ENCODE measurements at regions not wholly inside any gene's neighbourhood (a gene's known extent, or its start where the extent isn't known, plus 50 kb on each side); places are given as distances from the start of the nearest gene placed in this dataset.

- Histone ChIP-seq H3K36me3 (replicated peaks in 1 of 2; ENCODE audit: control insufficient read depth in 1 of 2, insufficient read depth in 2 of 2, low read length in 2 of 2) (no peaks in the 10 kb centered on the region), H3K9me3 (ENCODE audit: low read length) (no peaks in the 10 kb centered on the region), H3K79me2 (ENCODE audit: insufficient read depth, low read length) (no peaks in the 10 kb centered on the region), H3K4me3 (replicated peaks in 1 of 3; ENCODE audit: insufficient read depth in 1 of 3, low read depth in 2 of 3, low read length in 3 of 3) (no peak overlapping the region), H4K20me1 (ENCODE audit: insufficient read depth, low read length) (no peaks in the 10 kb centered on the region), H2AFZ (ENCODE audit: low read length) (no peak overlapping the region), H3K27me3 (ENCODE audit: control insufficient read depth in 1 of 2, insufficient read depth in 2 of 2, low read length in 2 of 2) (no peaks in the 10 kb centered on the region), H3K4me1 (ENCODE audit: insufficient read depth, low read length) (no peaks in the 10 kb centered on the region), H3K27ac (ENCODE audit: extremely low read length, insufficient read depth, low read length) (no peak overlapping the region), H3K4me2 (ENCODE audit: low read depth, low read length) (no peak overlapping the region), H3K9ac (ENCODE audit: insufficient read depth, low read depth, low read length) (no peak overlapping the region)
- ATAC-seq: no peak
- 0% methylated on average over 1 of the region's 1 CpG for WGBS (ENCODE audit: low lambda C conversion rate)
- in situ Hi-C loops (cut with HindIII; ENCODE audit: extremely low pct_ligation_motif_present, low pct_unique_long_range_greater_than_20kb) (no loop called here), intact Hi-C loops (cut with micrococcal nuclease; ENCODE audit: unreplicated experiment) (no loop called here)
- no peak for DNase-seq (ENCODE audit: low spot score)
- CTCF ChIA-PET (ENCODE audit: low intra/inter-chr PET ratio, low total read pairs): no interaction called here
- POLR2A ChIA-PET: no interaction called here
- TF ChIP-seq NR3C1 (CRISPR knock-in tag; IDR thresholded peaks at IDR 0.05) (no peak), GABPB1 (CRISPR knock-in tag; IDR thresholded peaks at IDR 0.05) (no peak), ZNF251 (CRISPR knock-in tag; IDR thresholded peaks at IDR 0.05) (no peak)
- no TSS peak for BruUV-seq (replicated peaks)
- no peak for FAIRE-seq
Observed at GRCh38 chr7:110601710-110602109, 489.2 kb upstream of the LRRN3 start.

- H3K4me3 ChIP-seq (replicated peaks in 1 of 3; ENCODE audit: insufficient read depth in 1 of 3, low read depth in 2 of 3, low read length in 3 of 3): no peak overlapping the region
- H3K27ac ChIP-seq (ENCODE audit: extremely low read length, insufficient read depth, low read length): no peak overlapping the region
- no TSS peak for BruUV-seq (replicated peaks)
- WGBS (ENCODE audit: low lambda C conversion rate): 2% methylated on average over 4 of the region's 4 CpGs
- FAIRE-seq (no peak), DNase-seq (ENCODE audit: low spot score) (no peak), ATAC-seq (no peak)
- H3K4me1 ChIP-seq (ENCODE audit: insufficient read depth, low read length): no peaks in the 10 kb centered on the region
- POLR2A ChIA-PET: no interaction called here
- H4K20me1 ChIP-seq (ENCODE audit: insufficient read depth, low read length): no peaks in the 10 kb centered on the region
- CTCF ChIA-PET (ENCODE audit: low intra/inter-chr PET ratio, low total read pairs): no interaction called here
- in situ Hi-C loops (cut with HindIII; ENCODE audit: extremely low pct_ligation_motif_present, low pct_unique_long_range_greater_than_20kb): no loop called here
- intact Hi-C loops (cut with micrococcal nuclease; ENCODE audit: unreplicated experiment): no loop called here
- H3K9ac ChIP-seq (ENCODE audit: insufficient read depth, low read depth, low read length): no peak overlapping the region
- H3K9me3 ChIP-seq (ENCODE audit: low read length): no peaks in the 10 kb centered on the region
- H3K79me2 ChIP-seq (ENCODE audit: insufficient read depth, low read length): no peaks in the 10 kb centered on the region
- TF ChIP-seq SALL1 (CRISPR knock-in tag; IDR thresholded peaks at IDR 0.05) (no peak), KLF15 (CRISPR knock-in tag; IDR thresholded peaks at IDR 0.05; ENCODE audit: borderline replicate concordance) (no peak), PHF8 (CRISPR knock-in tag; IDR thresholded peaks at IDR 0.05) (no peak), ZBTB1 (CRISPR knock-in tag; IDR thresholded peaks at IDR 0.05; ENCODE audit: borderline replicate concordance) (no peak), KDM5A (IDR thresholded peaks at IDR 0.05; ENCODE audit: borderline replicate concordance, low read length) (no peak), PPARG (CRISPR knock-in tag; conservative IDR thresholded peaks at IDR 0.05) (no peak), BRD4 (CRISPR knock-in tag; IDR thresholded peaks at IDR 0.05) (no peak), UBTF (CRISPR knock-in tag; IDR thresholded peaks at IDR 0.05) (no peak), GMEB1 (CRISPR knock-in tag; IDR thresholded peaks at IDR 0.05; ENCODE audit: borderline replicate concordance) (no peak), ZNF160 (CRISPR knock-in tag; IDR thresholded peaks at IDR 0.05) (no peak), ZNF558 (CRISPR knock-in tag; IDR thresholded peaks at IDR 0.05; ENCODE audit: borderline replicate concordance) (no peak), RXRA (CRISPR knock-in tag; IDR thresholded peaks at IDR 0.05) (no peak), ZNF530 (CRISPR knock-in tag; IDR thresholded peaks at IDR 0.05; ENCODE audit: low read depth) (no peak), ZNF441 (CRISPR knock-in tag; IDR thresholded peaks at IDR 0.05; ENCODE audit: borderline replicate concordance) (no peak), BHLHE40 (IDR thresholded peaks at IDR 0.05; ENCODE audit: low read length) (no peak)
- no peaks in the 10 kb centered on the region for H3K27me3 ChIP-seq (ENCODE audit: control insufficient read depth in 1 of 2, insufficient read depth in 2 of 2, low read length in 2 of 2)
- H3K4me2 ChIP-seq (ENCODE audit: low read depth, low read length): no peak overlapping the region
- no peaks in the 10 kb centered on the region for H3K36me3 ChIP-seq (replicated peaks in 1 of 2; ENCODE audit: control insufficient read depth in 1 of 2, insufficient read depth in 2 of 2, low read length in 2 of 2)
- no peak overlapping the region for H2AFZ ChIP-seq (ENCODE audit: low read length)
Observed at GRCh38 chr7:110604206-110604605, 486.7 kb upstream of the LRRN3 start.
